H1 (cell line): ENCODE measurements at regions not wholly inside any gene's neighbourhood (a gene's known extent, or its start where the extent isn't known, plus 50 kb on each side); places are given as distances from the start of the nearest gene placed in this dataset.

Source experiments
- CTCF ChIA-PET: fragments of 300-600 bp; sonication (Branson Sonifier 250); formaldehyde crosslinking; loops from one replicate; lab custom pipeline; 2021; ENCODE audit not compliant: partially characterized antibody; lab: Charles Lee
- POLR2A ChIA-PET: fragments of 300-600 bp; sonication (Branson Sonifier 250); formaldehyde crosslinking; loops from one replicate; lab custom pipeline; 2021; ENCODE audit warnings: inconsistent platforms; ENCODE audit not compliant: partially characterized antibody; lab: Charles Lee
- DNase-seq, 2 experiments: peaks; one replicate each; pipeline versions ENCODE4 v3.0.0 to v3.0.0-alpha.2; 2010 to 2022; ENCODE audit warnings: low spot score in 2 of 2, low read depth in 1 of 2, mixed read lengths in 1 of 2
- FAIRE-seq: peaks from 2 replicates; lab custom pipeline; 2011; peaks lifted over from hg19 to GRCh38; lab: Jason Lieb, UNC
- H2AFZ ChIP-seq: 2 replicates; pipeline ENCODE4 v1.8.1; 2012; ENCODE audit warnings: low read length, inconsistent platforms
- H2AK5ac ChIP-seq: 2 replicates; pipeline ENCODE4 v1.6.1; 2013; ENCODE audit warnings: low read depth, low read length
- H2BK120ac ChIP-seq: replicated peaks from 2 replicates; pipeline ENCODE3; 2013; ENCODE audit warnings: low read depth, low read length, inconsistent platforms
- H2BK12ac ChIP-seq: 2 replicates; pipeline ENCODE4 v1.6.1; 2013; ENCODE audit warnings: low read depth, low read length
- H2BK15ac ChIP-seq: 2 replicates; pipeline ENCODE4 v1.6.1; 2013; ENCODE audit warnings: low read length
- H2BK20ac ChIP-seq: 2 replicates; pipeline ENCODE4 v1.6.1; 2013; ENCODE audit warnings: low read length
- H2BK5ac ChIP-seq: 2 replicates; pipeline ENCODE4 v1.6.1; 2013; ENCODE audit warnings: low read depth, low read length
- H3K14ac ChIP-seq: 2 replicates; pipeline ENCODE4 v1.6.1; 2013; ENCODE audit warnings: inconsistent platforms; ENCODE audit not compliant: insufficient read length
- H3K18ac ChIP-seq: 2 replicates; pipeline ENCODE4 v1.6.1; 2013; ENCODE audit warnings: low read length; ENCODE audit errors: extremely low read depth
- H3K23ac ChIP-seq: 2 replicates; pipeline ENCODE4 v1.6.1; 2013; ENCODE audit warnings: inconsistent platforms; ENCODE audit not compliant: insufficient read length
- H3K23me2 ChIP-seq: 2 replicates; pipeline ENCODE4 v1.6.1; 2013; ENCODE audit warnings: low read depth, low read length
- H3K27ac ChIP-seq: 2 replicates; pipeline ENCODE4 v1.6.1; 2011; ENCODE audit warnings: low read depth, low read length, inconsistent platforms
- H3K27me3 ChIP-seq, 4 experiments: replicated peaks in 1 of 4; 1 replicate in 1 of 4; 2 replicates in 3 of 4; pipeline versions ENCODE4 v1.6.1 to v1.8.1; 2011 to 2013; ENCODE audit warnings: low read length in 3 of 4, mild to moderate bottlenecking in 3 of 4, inconsistent platforms in 2 of 4, mixed read lengths in 2 of 4, moderate library complexity in 1 of 4; ENCODE audit not compliant: control insufficient read depth in 3 of 4, insufficient read depth in 3 of 4; ENCODE audit errors: extremely low read depth in 1 of 4
- H3K36me3 ChIP-seq, 4 experiments: 2 replicates each; pipeline versions ENCODE4 v1.6.1 to v1.8.1; 2011 to 2013; ENCODE audit warnings: mild to moderate bottlenecking in 4 of 4, low read length in 3 of 4, moderate library complexity in 2 of 4, control low read depth in 1 of 4, inconsistent platforms in 1 of 4; ENCODE audit not compliant: insufficient read depth in 4 of 4, control insufficient read depth in 2 of 4
- H3K4ac ChIP-seq: replicated peaks from 2 replicates; pipeline ENCODE3; 2013; ENCODE audit warnings: low read length, low read depth, mixed read lengths, inconsistent platforms; ENCODE audit not compliant: insufficient read length
- H3K4me1 ChIP-seq, 4 experiments: replicated peaks in 1 of 4; 1 replicate in 1 of 4; 2 replicates in 3 of 4; pipeline versions ENCODE4 v1.6.1 to v1.8.1; 2011 to 2013; ENCODE audit warnings: low read length in 3 of 4, inconsistent platforms in 2 of 4, mixed read lengths in 1 of 4; ENCODE audit not compliant: insufficient read depth in 4 of 4, control insufficient read depth in 3 of 4
- H3K4me2 ChIP-seq, 2 experiments: 2 replicates each; pipeline versions ENCODE4 v1.6.1 to v1.8.1; 2011 to 2013; ENCODE audit warnings: low read depth in 2 of 2, low read length in 2 of 2, control low read depth in 1 of 2, inconsistent platforms in 1 of 2, mild to moderate bottlenecking in 1 of 2; ENCODE audit not compliant: insufficient read depth in 1 of 2
- H3K4me3 ChIP-seq, 4 experiments: fragments of 200-600, 300-600 bp in 1 of 4; sonication (generic), shearing (Covaris generic), sonication (Bioruptor Twin) in 1 of 4; 2 replicates each; pipeline versions ENCODE4 v1.5.1 to v1.8.1; 2011 to 2016; ENCODE audit warnings: low read length in 4 of 4, low read depth in 3 of 4, control low read depth in 2 of 4, inconsistent platforms in 2 of 4, mild to moderate bottlenecking in 2 of 4, mixed read lengths in 1 of 4, moderate library complexity in 1 of 4; ENCODE audit not compliant: insufficient read depth in 2 of 4; ENCODE audit errors: extremely low read depth in 1 of 4
- H3K56ac ChIP-seq: replicated peaks from 2 replicates; pipeline ENCODE3; 2013; ENCODE audit warnings: low read depth, mild to moderate bottlenecking, mixed read lengths, low read length, inconsistent platforms; ENCODE audit not compliant: insufficient read length
- H3K79me1 ChIP-seq: 2 replicates; pipeline ENCODE4 v1.6.1; 2013; ENCODE audit warnings: low read depth, low read length, control low read depth
- H3K79me2 ChIP-seq, 2 experiments: 2 replicates each; pipeline versions ENCODE4 v1.6.1 to v1.8.1; 2012 to 2013; ENCODE audit warnings: low read length in 2 of 2, mild to moderate bottlenecking in 2 of 2, inconsistent platforms in 1 of 2; ENCODE audit not compliant: insufficient read depth in 2 of 2, control insufficient read depth in 1 of 2
- H3K9ac ChIP-seq, 4 experiments: replicated peaks in 1 of 4; 1 replicate in 1 of 4; 2 replicates in 3 of 4; pipeline versions ENCODE4 v1.6.1 to v1.8.1; 2011 to 2013; ENCODE audit warnings: low read depth in 3 of 4, low read length in 3 of 4, control low read depth in 2 of 4, mild to moderate bottlenecking in 2 of 4, moderate library complexity in 2 of 4, inconsistent platforms in 1 of 4; ENCODE audit errors: extremely low read depth in 1 of 4
- H3K9me3 ChIP-seq, 2 experiments: 2 replicates each; pipeline versions ENCODE4 v1.6.1 to v1.8.1; 2012 to 2013; ENCODE audit warnings: mild to moderate bottlenecking in 2 of 2, moderate library complexity in 2 of 2, control low read depth in 1 of 2, inconsistent platforms in 1 of 2, low read depth in 1 of 2, low read length in 1 of 2, mixed read lengths in 1 of 2; ENCODE audit not compliant: insufficient read depth in 2 of 2
- H4K20me1 ChIP-seq, 2 experiments: replicated peaks in 1 of 2; 2 replicates each; pipeline versions ENCODE3 to v1.8.1; 2011 to 2013; ENCODE audit warnings: inconsistent platforms in 2 of 2, low read length in 2 of 2, mild to moderate bottlenecking in 1 of 2; ENCODE audit not compliant: insufficient read depth in 2 of 2, control insufficient read depth in 1 of 2
- H4K5ac ChIP-seq: 2 replicates; pipeline ENCODE4 v1.6.1; 2013; ENCODE audit warnings: low read length, low read depth, mixed read lengths, inconsistent platforms; ENCODE audit not compliant: insufficient read length
- H4K8ac ChIP-seq: 2 replicates; pipeline ENCODE4 v1.8.0; 2013; ENCODE audit warnings: mild to moderate bottlenecking, moderate library complexity, low read length, inconsistent platforms; ENCODE audit not compliant: insufficient read depth; ENCODE audit errors: extremely low read depth
- H4K91ac ChIP-seq: replicated peaks from 2 replicates; pipeline ENCODE3; 2013; ENCODE audit warnings: low read length, mixed read lengths, inconsistent platforms; ENCODE audit not compliant: insufficient read length
- CBX8 ChIP-seq: fragments of 300-800, 300-1000 bp; sonication (generic); IDR thresholded peaks from 2 replicates; pipeline ENCODE4 v1.7.1; 2016; ENCODE audit warnings: low read depth, low read length, borderline replicate concordance
- CREB1 ChIP-seq: IDR thresholded peaks from 2 replicates; pipeline ENCODE4 v1.6.1; 2012; ENCODE audit warnings: inconsistent platforms
- RFX5 ChIP-seq: IDR thresholded peaks from 2 replicates; pipeline ENCODE4 v1.6.1; 2011; ENCODE audit warnings: low read depth, low read length, improper control_type of control experiment, borderline replicate concordance
- WGBS, 2 experiments: shearing (Covaris generic) in 1 of 2; methylation state at CpG; one replicate each; pipeline versions ENCODE4 v1.1.6 to v1.1.7; 2013 to 2015; ENCODE audit warnings: low lambda C conversion rate in 2 of 2, mixed read lengths in 2 of 2, inconsistent platforms in 1 of 2, low coverage in 1 of 2, missing lambda C conversion rate in 1 of 2; ENCODE audit not compliant: insufficient replicate concordance in 2 of 2, insufficient coverage in 1 of 2, insufficient read length in 1 of 2; ENCODE audit errors: extremely low coverage in 1 of 2, missing lambda C conversion rate in 1 of 2; 5-methylcytosine and 5-hydroxymethylcytosine counted together

GRCh38 chr13:65727070-65727469 is 1503.1 kb downstream of the PCDH9 start:
- no peak overlapping the region for H4K8ac ChIP-seq
- no peak overlapping the region for H2AK5ac ChIP-seq
- no peak overlapping the region for H3K4ac ChIP-seq
- TF ChIP-seq RFX5 (no peak), CREB1 (no peak), CBX8 (no peak)
- TF ChIP-seq, all 59 proteins: peak for 0
- no peaks in the 10 kb centered on the region for H3K79me1 ChIP-seq
- H2BK15ac ChIP-seq, result no peak overlapping the region
- H2BK120ac ChIP-seq, result no peak overlapping the region
- H3K4me3 ChIP-seq, result no peak overlapping the region
- no peak overlapping the region for H3K27ac ChIP-seq
- no peaks in the 10 kb centered on the region for H3K9me3 ChIP-seq
- H3K9ac ChIP-seq, result no peak overlapping the region
- H2BK12ac ChIP-seq, result no peak overlapping the region
- H2AFZ ChIP-seq, result no peak overlapping the region
- no peak overlapping the region for H3K18ac ChIP-seq
- DNase-seq, result no peak
- no peak overlapping the region for H3K14ac ChIP-seq
- H4K20me1 ChIP-seq, result no peaks in the 10 kb centered on the region
- no peaks in the 10 kb centered on the region for H3K36me3 ChIP-seq
- H3K79me2 ChIP-seq, result no peaks in the 10 kb centered on the region
- no peak overlapping the region for H3K56ac ChIP-seq
- CTCF ChIA-PET, result no interaction called here
- WGBS, 2 experiments, result 82% methylated on average over 4 of the region's 4 CpGs; no CpG with 5 or more reads in 1 of the 2 experiments
- H3K4me1 ChIP-seq, result no peaks in the 10 kb centered on the region
- no peak overlapping the region for H4K5ac ChIP-seq
- no peak overlapping the region for H3K4me2 ChIP-seq
- no peaks in the 10 kb centered on the region for H3K27me3 ChIP-seq
- H4K91ac ChIP-seq, result no peak overlapping the region
- FAIRE-seq, result no peak
- H2BK20ac ChIP-seq, result no peak overlapping the region
- no peak overlapping the region for H3K23ac ChIP-seq
- no peak overlapping the region for H2BK5ac ChIP-seq
- POLR2A ChIA-PET, result no interaction called here
- no peaks in the 10 kb centered on the region for H3K23me2 ChIP-seq
